GM12872 (cell line): ENCODE measurements at regions not wholly inside any gene's neighbourhood (a gene's known extent, or its start where the extent isn't known, plus 50 kb on each side); places are given as distances from the start of the nearest gene placed in this dataset.

Source experiments
- CTCF ChIP-seq: IDR thresholded peaks from 3 replicates; pipeline ENCODE4 v1.5.1; 2011; ENCODE audit warnings: low read depth, mild to moderate bottlenecking, low read length, moderate library complexity; ENCODE audit not compliant: insufficient read depth

- TF ChIP-seq CTCF: no peak
Observed at GRCh38 chr14:48325486-48325885, 650.1 kb upstream of the MDGA2 start.

GRCh38 chr14:48323665-48324064 lies 648.3 kb upstream of the MDGA2 start:
- TF ChIP-seq CTCF: no peak

- TF ChIP-seq CTCF: no peak
Observed at GRCh38 chr14:48319823-48320222, 644.4 kb upstream of the MDGA2 start.

- no peak for TF ChIP-seq CTCF
Observed at GRCh38 chr14:48304729-48305128, 629.3 kb upstream of the MDGA2 start.

GRCh38 chr14:48289701-48290100 lies 614.3 kb upstream of the MDGA2 start:
- TF ChIP-seq CTCF: no peak

GRCh38 chr14:48275301-48275700 lies 599.9 kb upstream of the MDGA2 start:
- TF ChIP-seq CTCF: no peak

- no peak for TF ChIP-seq CTCF
Observed at GRCh38 chr14:48274826-48275225, 599.4 kb upstream of the MDGA2 start.

GRCh38 chr14:48261436-48261835 lies 586.0 kb upstream of the MDGA2 start:
- TF ChIP-seq CTCF: no peak
